ENCODE measurements at regions not wholly inside any gene's neighbourhood (a gene's known extent, or its start where the extent isn't known, plus 50 kb on each side); places are given as distances from the start of the nearest gene placed in this dataset.

- TF ChIP-seq CTCF (IDR thresholded peaks at IDR 0.05) (no peak), POLR2A (IDR thresholded peaks at IDR 0.05) (no peak)
Measured at GRCh38 chr2:125644257-125644656, 1011.7 kb upstream of the GYPC start.

Measured in lower leg skin (tissue), 3 donors.